ENCODE measurements at regions not wholly inside any gene's neighbourhood (a gene's known extent, or its start where the extent isn't known, plus 50 kb on each side); places are given as distances from the start of the nearest gene placed in this dataset.

- dilution Hi-C loops (cut with MboI; ENCODE audit: extremely low pct_ligation_motif_present, low sequenced_read_pairs): no loop called here
- Histone ChIP-seq H3K4me2 (ENCODE audit: insufficient read depth, low read length) (no peak overlapping the region), H3K4me1 (ENCODE audit: control insufficient read depth, extremely low read depth, insufficient read depth, low read length) (no peaks in the 10 kb centered on the region), H3K9me1 (replicated peaks; ENCODE audit: control insufficient read depth, extremely low read depth, insufficient read depth, low read length) (no peaks in the 10 kb centered on the region), H3K4me3 (replicated peaks in 1 of 3; ENCODE audit: insufficient read depth in 1 of 3, low read depth in 1 of 3, low read length in 3 of 3) (no peak overlapping the region), H4K20me1 (replicated peaks; ENCODE audit: control insufficient read depth, extremely low read depth, insufficient read depth, low read length) (no peaks in the 10 kb centered on the region), H3K9ac (replicated peaks; ENCODE audit: extremely low read depth, insufficient read depth, low read length) (no peak overlapping the region), H3K9me3 (replicated peaks; ENCODE audit: control insufficient read depth, insufficient read depth, low read length) (no peaks in the 10 kb centered on the region), H3K36me3 (ENCODE audit: control insufficient read depth in 2 of 2, extremely low read depth in 1 of 2, insufficient read depth in 2 of 2, low read length in 2 of 2) (no peaks in the 10 kb centered on the region), H2AFZ (ENCODE audit: low read depth, low read length) (no peak overlapping the region), H3K79me2 (ENCODE audit: control insufficient read depth, insufficient read depth, low read length) (no peaks in the 10 kb centered on the region), H3K27ac (ENCODE audit: insufficient read depth, low read depth, low read length) (no peak overlapping the region), H3K27me3 (ENCODE audit: control insufficient read depth in 2 of 2, insufficient read depth in 2 of 2, low read length in 2 of 2) (no peaks in the 10 kb centered on the region)
- FAIRE-seq (no peak), DNase-seq (ENCODE audit: low read depth, low spot score) (no peak)
- no TSS peak for BruUV-seq (replicated peaks)
- ChIA-PET POLR2A (no interaction called here), CTCF (interaction anchor here (1.8 kb wide), 1 partner anchor 12 kb away, joined by 5 read pairs; no protein-coding TSS in a partner anchor)
- TF ChIP-seq MYC (IDR thresholded peaks at IDR 0.05; ENCODE audit: low read depth, low read length) (no peak), GATA2 (IDR thresholded peaks at IDR 0.05; ENCODE audit: insufficient read depth, insufficient read length, low read depth, low read length) (no peak), JUN (IDR thresholded peaks at IDR 0.05; ENCODE audit: borderline replicate concordance, insufficient read depth, insufficient read length, low read depth) (no peak), POLR2A (IDR thresholded peaks at IDR 0.05; ENCODE audit: low read depth, low read length) (no peak), MAX (IDR thresholded peaks at IDR 0.05; ENCODE audit: insufficient read depth, insufficient read length) (no peak), EZH2 (IDR thresholded peaks at IDR 0.05; ENCODE audit: borderline replicate concordance, low read depth, low read length, severe bottlenecking) (no peak), POLR2AphosphoS5 (IDR thresholded peaks at IDR 0.05; ENCODE audit: insufficient read depth, low read depth, low read length) (no peak), CTCF (IDR thresholded peaks at IDR 0.05; ENCODE audit: extremely low read depth in 1 of 2, insufficient read depth in 1 of 2, low read depth in 1 of 2, low read length in 2 of 2) (no peak), FOS (IDR thresholded peaks at IDR 0.05; ENCODE audit: borderline replicate concordance, insufficient read depth, low read length) (no peak)
- intact Hi-C loops (cut with micrococcal nuclease): no loop called here
These were observed 131.5 kb upstream of the HNRNPU start for GRCh38 chr1:244995602-244996400.
